SJSA1 (cell line): ENCODE measurements at regions not wholly inside any gene's neighbourhood (a gene's known extent, or its start where the extent isn't known, plus 50 kb on each side); places are given as distances from the start of the nearest gene placed in this dataset.

ENCODE experiments used
- DNase-seq, 2 experiments: peaks; one replicate each; pipeline ENCODE4 v3.0.0-alpha.2; 2015 to 2020; ENCODE audit warnings: low spot score in 2 of 2, low read depth in 1 of 2
- H3K27ac ChIP-seq: fragments of 250-450 bp; sonication (Bioruptor Pico); 2 replicates; pipeline ENCODE4 v1.5.1; 2020; ENCODE audit warnings: mild to moderate bottlenecking, moderate library complexity
- H3K27me3 ChIP-seq: fragments of 250-450 bp; sonication (Bioruptor Pico); replicated peaks from 2 replicates; pipeline ENCODE4 v1.5.1; 2020; ENCODE audit warnings: mild to moderate bottlenecking, moderate library complexity
- H3K36me3 ChIP-seq: fragments of 250-450 bp; sonication (Bioruptor Pico); 2 replicates; pipeline ENCODE4 v1.5.1; 2020; ENCODE audit warnings: mild to moderate bottlenecking
- H3K4me1 ChIP-seq: fragments of 250-450 bp; sonication (Bioruptor Pico); replicated peaks from 2 replicates; pipeline ENCODE4 v1.6.1; 2021; ENCODE audit warnings: mild to moderate bottlenecking
- H3K4me3 ChIP-seq: fragments of 250-450 bp; sonication (Bioruptor Pico); 2 replicates; pipeline ENCODE4 v1.5.1; 2020; ENCODE audit warnings: mild to moderate bottlenecking
- H3K9me3 ChIP-seq: fragments of 250-450 bp; sonication (Bioruptor Pico); replicated peaks from 2 replicates; pipeline ENCODE4 v1.5.1; 2020; ENCODE audit warnings: mild to moderate bottlenecking

- no peaks in the 10 kb centered on the region for H3K9me3 ChIP-seq
- H3K27me3 ChIP-seq: no peaks in the 10 kb centered on the region
- no peak for DNase-seq
- no peaks in the 10 kb centered on the region for H3K36me3 ChIP-seq
- H3K4me1 ChIP-seq: no peaks in the 10 kb centered on the region
- no peak overlapping the region for H3K4me3 ChIP-seq
- H3K27ac ChIP-seq: no peak overlapping the region
These were observed 100.1 kb upstream of the PRDM1 start for GRCh38 chr6:105985816-105986632.

DNA sequence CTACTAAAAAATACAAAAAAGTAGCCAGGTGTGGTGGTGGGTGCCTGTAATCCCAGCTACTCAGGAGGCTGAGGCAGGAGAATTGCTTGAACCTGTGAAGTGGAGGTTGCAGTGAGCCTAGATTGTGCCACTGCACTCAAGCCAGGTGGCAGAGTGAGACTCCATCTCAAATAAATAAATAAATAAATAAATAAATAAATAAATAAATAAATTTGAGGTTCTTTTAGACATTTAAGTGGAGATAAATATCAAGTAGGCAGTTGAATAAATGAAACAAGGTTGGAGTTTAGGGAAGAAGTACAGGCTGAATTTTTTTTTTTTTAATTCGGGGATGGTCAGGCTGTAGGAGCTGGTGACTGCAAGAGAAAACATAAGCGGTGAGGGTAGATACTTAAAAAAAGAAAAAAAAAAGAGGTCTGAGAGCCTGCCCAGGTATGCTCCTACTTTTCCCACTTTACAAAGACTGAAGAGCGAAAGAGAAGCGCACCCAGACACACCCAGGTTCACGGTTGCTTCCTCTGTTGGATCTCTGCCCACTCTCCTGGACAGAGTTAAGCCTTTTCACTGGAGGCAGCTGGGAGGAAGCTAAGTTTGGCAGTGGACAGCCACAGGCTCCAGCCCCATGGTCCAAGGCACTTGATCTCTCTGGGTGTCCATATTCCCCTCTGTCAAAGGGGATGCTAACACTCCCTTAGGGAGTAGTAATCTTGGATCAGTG is 100.9 kb upstream of the PRDM1 start:
- no peak for DNase-seq
- H3K27ac ChIP-seq: no peak overlapping the region
- H3K4me3 ChIP-seq: no peak overlapping the region
- no peaks in the 10 kb centered on the region for H3K9me3 ChIP-seq
- H3K36me3 ChIP-seq: no peaks in the 10 kb centered on the region
- no peaks in the 10 kb centered on the region for H3K27me3 ChIP-seq
- H3K4me1 ChIP-seq: no peaks in the 10 kb centered on the region

- no peak for DNase-seq
- H3K27me3 ChIP-seq: no peaks in the 10 kb centered on the region
- H3K36me3 ChIP-seq: no peaks in the 10 kb centered on the region
- H3K9me3 ChIP-seq: no peaks in the 10 kb centered on the region
- H3K4me1 ChIP-seq: no peaks in the 10 kb centered on the region
- H3K27ac ChIP-seq: no peak overlapping the region
- H3K4me3 ChIP-seq: no peak overlapping the region
These were observed 102.4 kb upstream of the PRDM1 start for GRCh38 chr6:105983763-105984162.

- no peaks in the 10 kb centered on the region for H3K27me3 ChIP-seq
- H3K27ac ChIP-seq: no peak overlapping the region
- H3K9me3 ChIP-seq: no peaks in the 10 kb centered on the region
- no peak overlapping the region for H3K4me3 ChIP-seq
- no peak for DNase-seq
- no peaks in the 10 kb centered on the region for H3K36me3 ChIP-seq
- no peaks in the 10 kb centered on the region for H3K4me1 ChIP-seq
These were observed 103.2 kb upstream of the PRDM1 start for GRCh38 chr6:105982761-105983540.

GRCh38 chr6:105981888-105982358 is 104.2 kb upstream of the PRDM1 start:
- Histone ChIP-seq H3K4me3 (no peak overlapping the region), H3K27me3 (no peaks in the 10 kb centered on the region), H3K27ac (no peak overlapping the region), H3K4me1 (no peaks in the 10 kb centered on the region), H3K9me3 (no peaks in the 10 kb centered on the region), H3K36me3 (no peaks in the 10 kb centered on the region)
- no peak for DNase-seq

DNA sequence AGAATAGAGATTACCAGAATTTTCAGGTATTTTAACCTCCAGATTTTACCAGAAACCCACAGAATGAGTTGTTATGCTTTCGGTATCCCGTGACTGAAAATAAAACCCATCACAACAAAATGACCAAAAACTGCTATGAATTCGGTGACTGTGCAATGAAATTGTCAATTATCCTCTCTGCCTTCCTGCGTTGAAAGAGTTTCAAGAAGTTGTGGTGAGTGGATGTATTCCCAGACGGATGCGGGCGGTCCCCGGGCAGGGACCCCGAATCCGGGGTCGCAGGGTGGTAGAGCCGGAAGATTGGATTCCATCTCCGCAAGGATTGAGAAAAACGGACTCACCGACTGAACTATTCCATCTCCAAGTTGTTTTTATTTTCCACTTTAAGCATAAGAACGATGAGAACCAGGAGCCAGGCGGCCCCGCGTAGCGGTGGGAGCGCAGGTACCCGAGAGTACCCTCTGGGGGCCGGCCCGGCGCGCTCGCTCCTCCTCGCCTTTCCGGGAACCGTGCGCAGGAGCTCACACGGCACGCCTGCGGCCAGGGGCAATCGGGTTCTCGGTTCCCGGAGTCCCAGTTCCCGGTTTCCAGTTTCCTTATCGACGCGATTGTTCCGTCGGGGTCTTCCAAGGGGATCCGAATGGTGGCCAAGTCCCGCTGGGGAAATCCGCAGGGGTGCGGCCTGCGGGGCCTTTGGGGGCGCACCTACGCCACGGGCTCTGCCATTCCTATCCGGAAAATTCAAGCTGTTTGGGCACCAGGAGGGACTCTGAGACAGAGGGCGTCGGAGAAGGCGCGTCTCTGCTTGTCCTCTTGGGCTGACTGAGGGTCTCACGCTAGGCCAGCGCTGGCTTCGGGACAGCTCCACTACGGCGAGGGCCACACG is 104.9 kb upstream of the PRDM1 start:
- H3K4me3 ChIP-seq: no peak overlapping the region
- no peaks in the 10 kb centered on the region for H3K36me3 ChIP-seq
- no peaks in the 10 kb centered on the region for H3K4me1 ChIP-seq
- DNase-seq: no peak
- H3K27ac ChIP-seq: no peak overlapping the region
- H3K9me3 ChIP-seq: no peaks in the 10 kb centered on the region
- no peaks in the 10 kb centered on the region for H3K27me3 ChIP-seq

DNA sequence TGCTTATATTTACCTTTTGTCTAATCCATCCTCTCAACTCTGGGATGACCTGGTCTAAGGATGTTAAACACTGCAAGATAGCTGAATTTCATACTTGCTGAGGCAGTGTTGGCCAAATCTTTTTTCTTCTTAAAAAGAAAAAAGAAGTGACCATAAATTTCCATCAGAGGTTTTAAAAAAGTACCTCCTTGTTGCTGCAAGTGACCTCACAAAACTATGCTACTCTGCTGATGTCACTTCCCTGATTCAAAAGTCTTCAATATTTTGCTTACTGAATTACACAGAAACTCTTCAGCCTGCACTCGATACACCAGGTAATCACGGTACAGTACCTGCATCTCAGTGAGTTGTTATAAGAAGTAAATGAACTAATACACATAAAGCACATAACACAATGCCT is 107.2 kb upstream of the PRDM1 start:
- no peaks in the 10 kb centered on the region for H3K4me1 ChIP-seq

GRCh38 chr6:105977934-105978504 is 108.1 kb upstream of the PRDM1 start:
- Histone ChIP-seq H3K27me3 (no peaks in the 10 kb centered on the region), H3K4me1 (no peaks in the 10 kb centered on the region), H3K9me3 (no peaks in the 10 kb centered on the region), H3K36me3 (no peaks in the 10 kb centered on the region), H3K4me3 (no peak overlapping the region), H3K27ac (no peak overlapping the region)
- DNase-seq: no peak

More for the DNA sequence above, 107.2 kb upstream of the PRDM1 start:
- DNase-seq: no peak
- no peaks in the 10 kb centered on the region for H3K27me3 ChIP-seq
- no peaks in the 10 kb centered on the region for H3K9me3 ChIP-seq
- no peak overlapping the region for H3K27ac ChIP-seq
- H3K4me3 ChIP-seq: no peak overlapping the region
- H3K36me3 ChIP-seq: no peaks in the 10 kb centered on the region

DNA sequence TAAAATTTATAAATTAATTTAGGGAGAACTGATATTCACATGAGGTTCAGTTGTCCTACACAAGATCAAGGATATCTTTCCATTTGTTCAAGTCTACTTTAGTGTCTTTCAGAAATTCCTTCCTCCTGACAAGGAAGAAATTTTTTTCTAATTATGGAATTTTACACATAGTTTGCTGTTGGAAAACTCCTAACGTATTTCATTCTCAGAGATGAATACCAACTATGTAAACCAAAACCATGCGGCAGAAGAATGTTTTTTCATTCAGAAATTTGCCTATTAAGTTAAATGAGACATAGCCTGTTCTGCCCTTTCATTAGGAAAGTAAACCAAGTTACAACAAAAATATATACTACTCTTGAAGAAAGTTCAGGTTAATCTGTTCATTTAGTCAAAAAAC is 111.2 kb upstream of the PRDM1 start:
- no peak for DNase-seq

DNA sequence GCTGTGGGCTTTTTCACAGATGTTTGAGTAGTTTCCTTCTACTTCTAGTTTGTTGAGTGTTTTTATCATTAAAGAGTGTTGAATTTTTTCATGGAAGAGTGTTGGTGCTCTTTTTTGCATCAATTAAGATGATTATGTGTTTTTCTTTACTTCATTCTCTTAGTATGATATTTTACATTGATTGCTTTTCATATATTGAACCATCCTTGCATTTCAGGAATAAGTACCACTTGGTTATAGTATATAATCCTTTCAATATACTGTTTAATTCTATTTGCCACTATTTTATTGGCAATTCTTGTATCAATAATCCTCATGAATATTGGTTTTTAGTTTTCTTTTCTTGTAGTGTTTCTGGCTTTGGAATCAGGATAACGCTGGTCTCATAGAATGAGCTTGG is 113.7 kb upstream of the PRDM1 start:
- Histone ChIP-seq H3K4me3 (no peak overlapping the region), H3K27me3 (no peaks in the 10 kb centered on the region), H3K36me3 (no peaks in the 10 kb centered on the region), H3K4me1 (no peaks in the 10 kb centered on the region), H3K9me3 (no peaks in the 10 kb centered on the region), H3K27ac (no peak overlapping the region)
- DNase-seq: no peak

More for the DNA sequence above, 111.2 kb upstream of the PRDM1 start:
- Histone ChIP-seq H3K4me3 (no peak overlapping the region), H3K27me3 (no peaks in the 10 kb centered on the region), H3K9me3 (no peaks in the 10 kb centered on the region), H3K4me1 (no peaks in the 10 kb centered on the region), H3K36me3 (no peaks in the 10 kb centered on the region), H3K27ac (no peak overlapping the region)

DNA sequence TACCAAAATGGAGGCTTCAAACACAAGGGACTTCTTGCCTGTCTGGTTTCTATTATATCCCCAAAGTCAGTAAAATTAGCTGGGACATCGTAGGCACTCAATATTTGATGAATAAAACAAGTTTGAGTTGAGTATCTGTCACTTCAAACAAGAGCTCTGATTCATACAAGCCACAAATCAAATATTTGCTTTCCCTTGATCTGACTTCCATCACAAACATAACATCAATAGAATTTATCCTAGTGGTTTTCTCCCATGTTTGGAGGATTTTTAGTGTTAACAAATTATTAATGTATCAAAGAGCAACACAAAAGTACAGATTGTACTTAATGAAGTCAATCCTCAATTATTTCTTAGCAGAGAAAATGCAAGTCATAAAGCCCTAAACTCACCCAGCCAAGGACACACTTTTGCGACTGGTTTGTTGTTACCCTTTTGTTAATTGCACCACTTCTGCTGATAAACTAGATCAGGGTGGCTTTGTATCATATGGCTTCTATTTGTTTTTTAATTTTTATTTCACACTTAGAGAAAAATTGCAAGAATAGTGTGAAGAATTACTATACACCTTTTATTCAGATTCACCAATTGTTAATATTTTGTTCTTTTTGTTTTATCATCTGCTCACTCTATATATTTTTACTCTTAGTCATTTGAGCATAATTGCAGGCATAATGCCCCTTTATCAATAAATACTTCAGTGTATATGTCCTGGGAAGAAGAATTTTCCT is 117.4 kb upstream of the PRDM1 start:
- H3K4me1 ChIP-seq: no peaks in the 10 kb centered on the region
- H3K27ac ChIP-seq: no peak overlapping the region
- no peak for DNase-seq
- no peaks in the 10 kb centered on the region for H3K27me3 ChIP-seq
- H3K9me3 ChIP-seq: no peaks in the 10 kb centered on the region
- no peak overlapping the region for H3K4me3 ChIP-seq
- H3K36me3 ChIP-seq: no peaks in the 10 kb centered on the region

GRCh38 chr6:105967917-105968602 is 118.1 kb upstream of the PRDM1 start:
- DNase-seq: no peak
- H3K9me3 ChIP-seq: no peaks in the 10 kb centered on the region
- no peaks in the 10 kb centered on the region for H3K4me1 ChIP-seq

More at GRCh38 chr6:105967917-105968602, 118.1 kb upstream of the PRDM1 start:
- no peak overlapping the region for H3K27ac ChIP-seq
- H3K36me3 ChIP-seq: no peaks in the 10 kb centered on the region
- H3K27me3 ChIP-seq: no peaks in the 10 kb centered on the region
- no peak overlapping the region for H3K4me3 ChIP-seq
